T-cell (primary cell): ENCODE measurements at regions not wholly inside any gene's neighbourhood (a gene's known extent, or its start where the extent isn't known, plus 50 kb on each side); places are given as distances from the start of the nearest gene placed in this dataset.

Experiments used
- ATAC-seq, 4 experiments: fragments of 200-7000 bp in 3 of 4; fragments of 150-1000 bp in 1 of 4; cut with Tn5 transposase; replicated peaks in 1 of 4; 1 replicate in 3 of 4; 2 replicates in 1 of 4; pipeline ENCODE4 v1.10.0; 2021; ENCODE audit warnings: moderate library complexity in 3 of 4, mild to moderate bottlenecking in 2 of 4, moderate number of reproducible peaks in 1 of 4
- CTCF ChIA-PET, 2 donors: fragments of 300-600 bp; sonication (Branson Sonifier 250); formaldehyde crosslinking; loops; one replicate each; lab custom pipeline; 2022; ENCODE audit warnings: antibody characterized with exemption in 2 of 2; lab: Charles Lee
- POLR2A ChIA-PET, 2 donors: fragments of 300-600 bp; sonication (Branson Sonifier 250); formaldehyde crosslinking; loops; one replicate each; lab custom pipeline; 2022; ENCODE audit warnings: antibody characterized with exemption in 2 of 2; lab: Charles Lee
- DNase-seq, 35 experiments: peaks; one replicate each; pipeline versions ENCODE4 v3.0.0 to v3.0.0-alpha.2; 2013 to 2023
- H3K27ac ChIP-seq: one replicate; pipeline ENCODE4 v1.5.1; 2013; ENCODE audit warnings: low read length
- H3K27me3 ChIP-seq, 2 experiments: replicated peaks in 1 of 2; 1 replicate in 1 of 2; 2 replicates in 1 of 2; pipeline versions ENCODE4 v1.6.1 to v1.7.0; 2013; ENCODE audit warnings: low read length in 1 of 2, mixed read lengths in 1 of 2; ENCODE audit not compliant: control insufficient read depth in 2 of 2, insufficient read depth in 2 of 2; ENCODE audit errors: extremely low read depth in 1 of 2
- H3K36me3 ChIP-seq, 2 donors: 1 replicate in 1 of 2; 2 replicates in 1 of 2; pipeline versions ENCODE4 v1.6.1 to v1.7.0; 2013; ENCODE audit warnings: low read length in 1 of 2; ENCODE audit not compliant: control insufficient read depth in 2 of 2, insufficient read depth in 1 of 2; ENCODE audit errors: extremely low read depth in 1 of 2
- H3K4me1 ChIP-seq, 2 experiments: 1 replicate in 1 of 2; 2 replicates in 1 of 2; pipeline versions ENCODE4 v1.6.1 to v1.7.0; 2013; ENCODE audit warnings: low read length in 2 of 2, mixed read lengths in 1 of 2; ENCODE audit not compliant: insufficient read depth in 2 of 2, control insufficient read depth in 1 of 2; ENCODE audit errors: extremely low read depth in 1 of 2
- H3K4me3 ChIP-seq, 2 donors: 1 replicate in 1 of 2; 2 replicates in 1 of 2; pipeline versions ENCODE4 v1.5.1 to v1.7.0; 2013; ENCODE audit warnings: mild to moderate bottlenecking in 2 of 2, low read length in 1 of 2, moderate library complexity in 1 of 2; ENCODE audit not compliant: control insufficient read depth in 1 of 2; ENCODE audit errors: extremely low read depth in 1 of 2
- H3K9me3 ChIP-seq: 2 replicates; pipeline ENCODE4 v1.7.0; 2013
- H3K27ac Mint-ChIP-seq, 2 donors: one replicate each; pipeline ENCODE4 v1.8.0; 2020 to 2021; ENCODE audit warnings: mild to moderate bottlenecking in 2 of 2, mixed read lengths in 2 of 2
- H3K27me3 Mint-ChIP-seq, 2 donors: one replicate each; pipeline ENCODE4 v1.8.0; 2021 to 2022; ENCODE audit warnings: mixed read lengths in 2 of 2
- H3K36me3 Mint-ChIP-seq: one replicate; pipeline ENCODE4 v1.8.0; 2021; ENCODE audit warnings: mixed read lengths
- H3K4me1 Mint-ChIP-seq, 3 donors: one replicate each; pipeline ENCODE4 v1.8.0; 2020 to 2022; ENCODE audit warnings: mixed read lengths in 3 of 3, mild to moderate bottlenecking in 1 of 3
- H3K4me3 Mint-ChIP-seq, 3 donors: one replicate each; pipeline ENCODE4 v1.8.0; 2020 to 2022; ENCODE audit warnings: mild to moderate bottlenecking in 3 of 3, mixed read lengths in 3 of 3, moderate library complexity in 3 of 3
- H3K9me3 Mint-ChIP-seq, 3 donors: one replicate each; pipeline ENCODE4 v1.8.0; 2020 to 2022; ENCODE audit warnings: mixed read lengths in 3 of 3
- WGBS: methylation state at CpG from one replicate; pipeline ENCODE4 v1.1.5; 2013; ENCODE audit warnings: missing lambda C conversion rate; ENCODE audit not compliant: insufficient coverage; 5-methylcytosine and 5-hydroxymethylcytosine counted together

DNA sequence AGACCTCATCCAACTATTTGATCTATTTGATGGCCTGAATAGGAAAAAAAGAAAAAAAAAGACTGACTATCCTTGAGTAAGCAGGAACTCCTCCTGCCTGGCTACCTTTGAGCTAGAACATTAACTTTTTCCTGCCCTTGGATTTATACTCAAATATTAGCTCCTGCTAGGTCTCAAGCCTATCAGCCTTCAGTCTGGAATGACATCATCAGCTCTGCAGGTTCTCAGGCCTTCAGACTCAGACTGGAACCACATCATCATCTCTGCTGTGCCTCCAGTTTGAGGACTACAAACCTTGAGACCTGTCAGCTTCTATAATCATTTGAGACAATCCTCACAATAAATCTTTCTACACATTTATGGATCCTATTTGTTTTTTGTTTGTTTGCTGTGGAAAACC is 754.0 kb upstream of the SLIT2 start:
- Mint-ChIP-seq H3K4me1 (no peaks in the 10 kb centered on the region), H3K4me3 (no peak overlapping the region), H3K36me3 (no peaks in the 10 kb centered on the region), H3K27ac (no peak overlapping the region), H3K9me3 (peaks cover 11 to 22% (median 17%) of the 10 kb centered on the region in 3 donors), H3K27me3 (no peaks in the 10 kb centered on the region)
- H3K9me3 ChIP-seq = no peaks in the 10 kb centered on the region
- no peaks in the 10 kb centered on the region for H3K36me3 ChIP-seq
- no peak overlapping the region for H3K4me3 ChIP-seq
- no peak for DNase-seq
- H3K27ac ChIP-seq = no peak overlapping the region
- ChIA-PET CTCF (no interaction called here), POLR2A (no interaction called here)
- ATAC-seq = no peak
- no peaks in the 10 kb centered on the region for H3K27me3 ChIP-seq
- no peaks in the 10 kb centered on the region for H3K4me1 ChIP-seq

- Histone ChIP-seq H3K4me3 (no peak overlapping the region), H3K4me1 (no peaks in the 10 kb centered on the region), H3K36me3 (no peaks in the 10 kb centered on the region), H3K27me3 (no peaks in the 10 kb centered on the region), H3K27ac (no peak overlapping the region), H3K9me3 (no peaks in the 10 kb centered on the region)
- H3K36me3 Mint-ChIP-seq = no peaks in the 10 kb centered on the region
- WGBS = no CpG with 5 or more reads among the region's 2 CpGs
- no peak for ATAC-seq
- H3K27me3 Mint-ChIP-seq = no peaks in the 10 kb centered on the region
- H3K4me3 Mint-ChIP-seq = no peak overlapping the region
- peaks cover 11 to 27% (median 23%) of the 10 kb centered on the region in 3 donors for H3K9me3 Mint-ChIP-seq
- ChIA-PET CTCF (no interaction called here), POLR2A (no interaction called here)
- DNase-seq = no peak
- no peak overlapping the region for H3K27ac Mint-ChIP-seq
- no peaks in the 10 kb centered on the region for H3K4me1 Mint-ChIP-seq
Measured at GRCh38 chr4:19496756-19497155, 754.9 kb upstream of the SLIT2 start.

DNA sequence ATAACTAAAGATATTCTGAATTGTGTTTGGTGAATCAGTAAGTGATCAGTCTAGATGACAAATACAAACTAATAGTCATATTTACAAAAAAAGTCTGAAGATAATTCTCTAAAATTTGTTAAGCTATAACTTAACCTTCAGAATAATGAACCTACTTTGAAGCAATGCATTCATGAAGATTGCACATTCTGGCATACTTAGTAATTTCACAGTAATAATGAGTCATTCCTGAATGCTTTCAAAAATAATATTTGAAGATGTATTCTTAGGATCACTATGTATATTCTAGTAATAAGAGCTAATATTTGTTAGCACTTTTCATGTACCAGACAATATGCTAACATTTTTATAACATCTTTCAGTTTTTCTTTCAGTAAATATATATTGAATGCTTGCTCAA is 756.7 kb upstream of the SLIT2 start:
- H3K9me3 Mint-ChIP-seq = peaks cover 11 to 31% (median 30%) of the 10 kb centered on the region in 3 donors
- H3K27me3 Mint-ChIP-seq = no peaks in the 10 kb centered on the region
- POLR2A ChIA-PET = no interaction called here
- Histone ChIP-seq H3K27me3 (no peaks in the 10 kb centered on the region), H3K36me3 (no peaks in the 10 kb centered on the region), H3K9me3 (no peaks in the 10 kb centered on the region), H3K4me3 (no peak overlapping the region), H3K27ac (no peak overlapping the region), H3K4me1 (no peaks in the 10 kb centered on the region)
- CTCF ChIA-PET = no interaction called here
- no peaks in the 10 kb centered on the region for H3K36me3 Mint-ChIP-seq
- H3K4me1 Mint-ChIP-seq = no peaks in the 10 kb centered on the region
- no peak overlapping the region for H3K27ac Mint-ChIP-seq
- ATAC-seq = no peak
- H3K4me3 Mint-ChIP-seq = no peak overlapping the region
- DNase-seq = no peak

GRCh38 chr4:19492606-19493005 is 759.1 kb upstream of the SLIT2 start:
- H3K36me3 Mint-ChIP-seq = no peaks in the 10 kb centered on the region
- ChIA-PET CTCF (no interaction called here), POLR2A (no interaction called here)
- no peaks in the 10 kb centered on the region for H3K4me1 ChIP-seq
- no peaks in the 10 kb centered on the region for H3K27me3 Mint-ChIP-seq
- H3K27ac Mint-ChIP-seq = no peak overlapping the region
- ATAC-seq = no peak
- H3K27ac ChIP-seq = no peak overlapping the region
- peaks cover 11 to 31% (median 26%) of the 10 kb centered on the region in 3 donors for H3K9me3 Mint-ChIP-seq
- no peaks in the 10 kb centered on the region for H3K27me3 ChIP-seq
- H3K4me1 Mint-ChIP-seq = no peaks in the 10 kb centered on the region
- 94% methylated on average over 2 of the region's 2 CpGs for WGBS
- no peak overlapping the region for H3K4me3 ChIP-seq
- H3K9me3 ChIP-seq = no peaks in the 10 kb centered on the region
- no peaks in the 10 kb centered on the region for H3K36me3 ChIP-seq
- H3K4me3 Mint-ChIP-seq = no peak overlapping the region
- DNase-seq = no peak

DNA sequence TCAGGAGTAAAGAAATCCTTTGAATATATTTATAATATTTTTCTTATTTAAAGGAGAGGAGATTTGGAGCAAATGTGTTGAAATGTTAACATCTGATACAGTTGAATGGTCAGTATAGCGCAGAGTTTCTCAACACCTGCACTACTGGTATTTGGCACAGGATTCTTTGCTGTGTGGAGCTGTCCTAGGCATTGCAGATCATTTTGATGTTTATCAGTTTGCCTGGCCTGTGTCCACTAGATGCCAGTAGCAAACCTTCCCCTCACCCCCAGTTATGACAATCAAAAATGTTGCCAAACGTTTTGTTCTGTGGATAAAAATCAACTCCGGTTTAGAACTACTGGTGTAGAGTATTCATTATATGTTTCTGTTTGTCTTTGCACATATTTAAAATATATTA is 765.3 kb upstream of the SLIT2 start:
- Mint-ChIP-seq H3K27ac (no peak overlapping the region), H3K27me3 (no peaks in the 10 kb centered on the region), H3K4me1 (no peaks in the 10 kb centered on the region), H3K4me3 (no peak overlapping the region), H3K9me3 (peaks cover 4 to 14% (median 8%) of the 10 kb centered on the region in 3 donors), H3K36me3 (no peaks in the 10 kb centered on the region)
- H3K27ac ChIP-seq = no peak overlapping the region
- H3K9me3 ChIP-seq = no peaks in the 10 kb centered on the region
- DNase-seq (no peak), ATAC-seq (no peak)
- H3K36me3 ChIP-seq = no peaks in the 10 kb centered on the region
- CTCF ChIA-PET = no interaction called here
- WGBS = 100% methylated on average over 1 of the region's 3 CpGs
- H3K4me1 ChIP-seq = no peaks in the 10 kb centered on the region
- POLR2A ChIA-PET = no interaction called here
- H3K4me3 ChIP-seq = no peak overlapping the region
- no peaks in the 10 kb centered on the region for H3K27me3 ChIP-seq

DNA sequence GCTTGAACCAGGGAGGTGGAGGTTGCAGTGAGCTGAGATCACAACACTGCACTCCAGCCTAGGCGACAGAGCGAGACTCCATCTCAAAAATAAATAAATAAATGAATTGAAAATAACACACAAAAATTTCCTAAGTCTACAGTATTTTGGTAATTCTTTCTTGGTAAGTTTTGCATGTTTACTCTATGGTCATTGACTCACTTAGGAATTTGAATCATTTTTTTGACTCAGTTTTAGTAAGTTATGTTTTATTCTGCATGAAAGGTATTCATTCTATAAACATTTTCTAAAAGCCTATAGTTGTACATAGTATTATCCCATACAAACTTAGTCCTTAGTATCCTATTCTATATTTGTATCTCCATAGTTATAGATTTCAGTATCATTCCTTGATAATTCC is 772.9 kb upstream of the SLIT2 start:
- ATAC-seq (no peak), DNase-seq (no peak)
- Mint-ChIP-seq H3K27ac (no peak overlapping the region), H3K4me1 (no peaks in the 10 kb centered on the region), H3K36me3 (no peaks in the 10 kb centered on the region), H3K9me3 (peaks cover 3 to 5% (median 4%) of the 10 kb centered on the region in 3 donors), H3K27me3 (no peaks in the 10 kb centered on the region), H3K4me3 (no peak overlapping the region)
- Histone ChIP-seq H3K27me3 (no peaks in the 10 kb centered on the region), H3K9me3 (no peaks in the 10 kb centered on the region), H3K4me1 (no peaks in the 10 kb centered on the region), H3K4me3 (no peak overlapping the region), H3K36me3 (no peaks in the 10 kb centered on the region), H3K27ac (no peak overlapping the region)
- ChIA-PET POLR2A (interaction anchor here in 1 of 2 donors (0.6 kb wide), 1 partner anchor 1297 kb away, joined by 4 read pairs; no protein-coding TSS in a partner anchor), CTCF (no interaction called here)
- no CpG with 5 or more reads among the region's 2 CpGs for WGBS

GRCh38 chr4:19473569-19473968 is 778.1 kb upstream of the SLIT2 start:
- Histone ChIP-seq H3K9me3 (no peaks in the 10 kb centered on the region), H3K27me3 (no peaks in the 10 kb centered on the region), H3K36me3 (no peaks in the 10 kb centered on the region), H3K4me3 (no peak overlapping the region), H3K27ac (no peak overlapping the region), H3K4me1 (no peaks in the 10 kb centered on the region)
- H3K4me3 Mint-ChIP-seq = no peak overlapping the region
- no peak for ATAC-seq
- H3K27ac Mint-ChIP-seq = no peak overlapping the region
- ChIA-PET CTCF (no interaction called here), POLR2A (no interaction called here)
- no peaks in the 10 kb centered on the region for H3K27me3 Mint-ChIP-seq
- peaks cover 10 to 37% (median 19%) of the 10 kb centered on the region in 3 donors for H3K9me3 Mint-ChIP-seq
- H3K36me3 Mint-ChIP-seq = no peaks in the 10 kb centered on the region
- no peak for DNase-seq
- H3K4me1 Mint-ChIP-seq = no peaks in the 10 kb centered on the region
- WGBS = 78% methylated on average over 1 of the region's 1 CpG
